ENCODE measurements at regions not wholly inside any gene's neighbourhood (a gene's known extent, or its start where the extent isn't known, plus 50 kb on each side); places are given as distances from the start of the nearest gene placed in this dataset.

DNA sequence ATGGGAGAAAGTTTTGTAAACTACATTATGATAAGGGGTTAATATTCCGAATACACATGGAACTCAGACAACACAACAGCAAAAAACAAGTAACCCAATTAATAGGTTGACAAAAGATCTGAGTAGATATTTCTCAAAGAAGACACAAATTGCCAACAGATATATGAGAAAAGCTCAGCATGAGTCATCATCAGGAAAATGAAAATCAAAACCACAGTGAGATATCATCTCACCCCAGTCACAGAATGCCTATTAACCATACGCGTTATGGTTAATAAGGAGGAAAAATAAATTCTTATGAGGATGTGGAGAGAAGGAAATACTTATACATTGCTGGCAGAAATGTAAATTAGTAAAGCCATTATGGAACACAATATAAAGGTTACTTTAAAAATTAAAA is 695.0 kb downstream of the COL12A1 start:
- TF ChIP-seq, protein P1, sequence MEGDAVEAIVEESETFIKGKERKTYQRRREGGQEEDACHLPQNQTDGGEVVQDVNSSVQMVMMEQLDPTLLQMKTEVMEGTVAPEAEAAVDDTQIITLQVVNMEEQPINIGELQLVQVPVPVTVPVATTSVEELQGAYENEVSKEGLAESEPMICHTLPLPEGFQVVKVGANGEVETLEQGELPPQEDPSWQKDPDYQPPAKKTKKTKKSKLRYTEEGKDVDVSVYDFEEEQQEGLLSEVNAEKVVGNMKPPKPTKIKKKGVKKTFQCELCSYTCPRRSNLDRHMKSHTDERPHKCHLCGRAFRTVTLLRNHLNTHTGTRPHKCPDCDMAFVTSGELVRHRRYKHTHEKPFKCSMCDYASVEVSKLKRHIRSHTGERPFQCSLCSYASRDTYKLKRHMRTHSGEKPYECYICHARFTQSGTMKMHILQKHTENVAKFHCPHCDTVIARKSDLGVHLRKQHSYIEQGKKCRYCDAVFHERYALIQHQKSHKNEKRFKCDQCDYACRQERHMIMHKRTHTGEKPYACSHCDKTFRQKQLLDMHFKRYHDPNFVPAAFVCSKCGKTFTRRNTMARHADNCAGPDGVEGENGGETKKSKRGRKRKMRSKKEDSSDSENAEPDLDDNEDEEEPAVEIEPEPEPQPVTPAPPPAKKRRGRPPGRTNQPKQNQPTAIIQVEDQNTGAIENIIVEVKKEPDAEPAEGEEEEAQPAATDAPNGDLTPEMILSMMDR (IDR thresholded peaks at IDR 0.05; ENCODE audit: extremely low read depth, low read depth, low read length): no peak
- no peak overlapping the region for H2AFZ ChIP-seq (ENCODE audit: low read length)
- H3K27me3 ChIP-seq (ENCODE audit: insufficient read depth, low read length): no peaks in the 10 kb centered on the region
- no peaks in the 10 kb centered on the region for H3K4me1 ChIP-seq (ENCODE audit: insufficient read depth, low read length)
- H3K9me3 ChIP-seq (ENCODE audit: low read depth, low read length): no peaks in the 10 kb centered on the region
- no peaks in the 10 kb centered on the region for H3K36me3 ChIP-seq (ENCODE audit: insufficient read depth, low read length)
- H3K4me2 ChIP-seq (ENCODE audit: insufficient read depth, low read length): no peak overlapping the region
- H4K20me1 ChIP-seq (ENCODE audit: insufficient read depth, low read length): no peaks in the 10 kb centered on the region
- H3K79me2 ChIP-seq (ENCODE audit: insufficient read depth, low read length): no peaks in the 10 kb centered on the region
- H3K4me3 ChIP-seq (ENCODE audit: insufficient read depth, low read length): no peak overlapping the region
- H3K27ac ChIP-seq (ENCODE audit: low read depth, low read length): no peak overlapping the region
- no peak for DNase-seq (ENCODE audit: insufficient read length, low spot score, missing footprints)

DNA sequence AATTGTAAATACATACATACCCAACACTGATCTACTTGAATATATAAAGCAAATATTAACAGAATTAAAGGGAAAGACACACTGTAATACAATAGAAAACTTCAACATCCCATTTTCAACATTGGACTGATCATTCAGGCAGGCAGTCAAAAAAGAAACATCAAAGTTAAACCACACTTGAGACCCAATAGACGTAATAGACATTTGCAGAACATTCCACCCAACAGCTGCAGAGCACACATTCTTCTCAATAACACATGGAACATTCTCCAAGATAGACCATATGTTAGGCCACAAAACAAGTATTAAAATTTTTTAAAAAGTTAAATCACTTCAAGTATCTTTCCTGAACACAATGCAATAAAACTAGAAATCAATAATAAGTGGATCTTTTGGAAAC is 698.2 kb downstream of the COL12A1 start:
- H3K27me3 ChIP-seq (ENCODE audit: insufficient read depth, low read length): no peaks in the 10 kb centered on the region
- no peak overlapping the region for H3K4me2 ChIP-seq (ENCODE audit: insufficient read depth, low read length)
- H3K79me2 ChIP-seq (ENCODE audit: insufficient read depth, low read length): no peaks in the 10 kb centered on the region
- no peaks in the 10 kb centered on the region for H4K20me1 ChIP-seq (ENCODE audit: insufficient read depth, low read length)
- no peak overlapping the region for H2AFZ ChIP-seq (ENCODE audit: low read length)
- TF ChIP-seq, protein P1 (IDR thresholded peaks at IDR 0.05; ENCODE audit: extremely low read depth, low read depth, low read length): no peak
- no peaks in the 10 kb centered on the region for H3K36me3 ChIP-seq (ENCODE audit: insufficient read depth, low read length)
- H3K9me3 ChIP-seq (ENCODE audit: low read depth, low read length): peaks cover 2% of the 10 kb centered on the region
- DNase-seq (ENCODE audit: insufficient read length, low spot score, missing footprints): no peak
- H3K27ac ChIP-seq (ENCODE audit: low read depth, low read length): no peak overlapping the region
- no peaks in the 10 kb centered on the region for H3K4me1 ChIP-seq (ENCODE audit: insufficient read depth, low read length)
- H3K4me3 ChIP-seq (ENCODE audit: insufficient read depth, low read length): no peak overlapping the region

DNA sequence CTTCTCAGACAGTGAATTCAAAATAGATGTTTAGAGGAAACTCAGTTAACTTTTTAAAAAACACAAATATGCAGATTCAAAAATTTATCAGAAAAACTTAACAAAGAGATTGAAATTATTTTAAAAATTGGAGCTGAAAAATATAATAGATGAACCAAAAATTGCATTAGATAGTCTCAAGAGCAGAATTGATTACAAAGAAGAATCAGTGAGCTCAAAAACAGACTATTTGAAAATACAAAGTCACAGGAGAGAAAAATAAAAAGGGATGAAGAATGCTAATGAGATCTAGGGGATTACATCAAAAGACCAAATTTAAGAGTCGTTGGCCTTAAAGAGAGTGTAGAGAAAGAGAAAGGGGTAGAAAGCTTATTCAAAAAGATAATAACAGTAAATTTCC is 700.5 kb downstream of the COL12A1 start:
- Histone ChIP-seq H3K79me2 (ENCODE audit: insufficient read depth, low read length) (no peaks in the 10 kb centered on the region), H3K27me3 (ENCODE audit: insufficient read depth, low read length) (no peaks in the 10 kb centered on the region), H3K4me1 (ENCODE audit: insufficient read depth, low read length) (no peaks in the 10 kb centered on the region), H3K27ac (ENCODE audit: low read depth, low read length) (no peak overlapping the region), H3K4me2 (ENCODE audit: insufficient read depth, low read length) (no peak overlapping the region), H3K36me3 (ENCODE audit: insufficient read depth, low read length) (no peaks in the 10 kb centered on the region), H3K9me3 (ENCODE audit: low read depth, low read length) (peaks cover 2% of the 10 kb centered on the region), H4K20me1 (ENCODE audit: insufficient read depth, low read length) (no peaks in the 10 kb centered on the region), H3K4me3 (ENCODE audit: insufficient read depth, low read length) (no peak overlapping the region), H2AFZ (ENCODE audit: low read length) (no peak overlapping the region)
- DNase-seq (ENCODE audit: insufficient read length, low spot score, missing footprints): no peak
- TF ChIP-seq, protein P1 (IDR thresholded peaks at IDR 0.05; ENCODE audit: extremely low read depth, low read depth, low read length): no peak

DNA sequence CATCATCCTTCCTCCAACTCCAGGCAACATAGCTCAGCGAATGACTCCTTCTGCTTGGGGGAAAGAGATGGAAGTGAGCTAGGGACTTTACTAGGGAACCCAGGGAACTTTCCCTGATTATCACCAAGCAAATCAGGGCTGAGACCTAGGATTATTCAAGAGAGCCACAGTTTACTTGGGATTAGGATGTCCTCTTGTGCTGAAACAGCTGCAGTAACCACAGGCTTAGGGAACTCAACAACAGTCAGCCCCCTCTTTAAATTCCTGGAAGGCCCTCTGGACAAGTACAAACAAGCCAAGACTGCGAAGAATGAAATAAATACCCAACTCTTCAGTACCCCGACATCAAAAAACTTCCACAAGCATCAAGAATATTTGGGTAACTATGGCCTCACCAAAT is 700.9 kb downstream of the COL12A1 start:
- no peak for DNase-seq (ENCODE audit: insufficient read length, low spot score, missing footprints)
- Histone ChIP-seq H2AFZ (ENCODE audit: low read length) (no peak overlapping the region), H4K20me1 (ENCODE audit: insufficient read depth, low read length) (no peaks in the 10 kb centered on the region), H3K36me3 (ENCODE audit: insufficient read depth, low read length) (no peaks in the 10 kb centered on the region), H3K4me3 (ENCODE audit: insufficient read depth, low read length) (no peak overlapping the region), H3K9me3 (ENCODE audit: low read depth, low read length) (peaks cover 2% of the 10 kb centered on the region), H3K4me2 (ENCODE audit: insufficient read depth, low read length) (no peak overlapping the region), H3K79me2 (ENCODE audit: insufficient read depth, low read length) (no peaks in the 10 kb centered on the region), H3K4me1 (ENCODE audit: insufficient read depth, low read length) (no peaks in the 10 kb centered on the region), H3K27ac (ENCODE audit: low read depth, low read length) (no peak overlapping the region), H3K27me3 (ENCODE audit: insufficient read depth, low read length) (no peaks in the 10 kb centered on the region)
- TF ChIP-seq, protein P1 (IDR thresholded peaks at IDR 0.05; ENCODE audit: extremely low read depth, low read depth, low read length): no peak

Measured in osteoblast (primary cell).